Endothelial cell of umbilical vein (primary cell): ENCODE measurements at regions not wholly inside any gene's neighbourhood (a gene's known extent, or its start where the extent isn't known, plus 50 kb on each side); places are given as distances from the start of the nearest gene placed in this dataset.
"Not testable (repeated sequence)": the region's sequence is repeated elsewhere in the genome, so short reads cannot be mapped to it uniquely, and the experiment has no call there.

Experiments
- BruUV-seq: library from RNA; stranded (reverse); fragments of 400-500 nt; replicated peaks from 2 replicates; lab custom pipeline; 2021; lab: Mats Ljungman, UMichigan
- CTCF ChIA-PET: fragments of 300-600, 350-600 bp; sonication (Branson Sonifier 250); formaldehyde crosslinking; loops from one replicate; lab custom pipeline; 2021; ENCODE audit warnings: antibody characterized with exemption, inconsistent platforms; lab: Charles Lee
- POLR2A ChIA-PET: fragments of 300-600, 350-600 bp; sonication (Branson Sonifier 250); formaldehyde crosslinking; loops from one replicate; lab custom pipeline; 2021; ENCODE audit warnings: antibody characterized with exemption, inconsistent platforms; lab: Charles Lee
- DNase-seq: peaks from one replicate; pipeline ENCODE4 v3.0.0-alpha.2; 2011; ENCODE audit warnings: low read depth, low spot score
- FAIRE-seq: peaks from 2 replicates; lab custom pipeline; 2011; peaks lifted over from hg19 to GRCh38; lab: Jason Lieb, UNC
- H2AFZ ChIP-seq: 2 replicates; pipeline ENCODE4 v1.6.0; 2012; ENCODE audit warnings: low read depth, low read length, control low read depth, inconsistent platforms
- H3K27ac ChIP-seq: 2 replicates; pipeline ENCODE4 v1.5.1; 2011; ENCODE audit warnings: low read depth, mild to moderate bottlenecking, control low read depth, low read length, moderate library complexity; ENCODE audit not compliant: insufficient read depth
- H3K27me3 ChIP-seq, 2 experiments: 2 replicates each; pipeline versions ENCODE4 v1.6.0 to v1.6.1; 2011; ENCODE audit warnings: low read length in 2 of 2, mixed read lengths in 1 of 2; ENCODE audit not compliant: control insufficient read depth in 2 of 2, insufficient read depth in 2 of 2
- H3K36me3 ChIP-seq, 2 experiments: 2 replicates in 1 of 2; 3 replicates in 1 of 2; pipeline ENCODE4 v1.5.1; 2011; ENCODE audit warnings: low read length in 2 of 2, mild to moderate bottlenecking in 1 of 2, moderate library complexity in 1 of 2; ENCODE audit not compliant: control insufficient read depth in 2 of 2, insufficient read depth in 2 of 2; ENCODE audit errors: extremely low read depth in 1 of 2
- H3K4me1 ChIP-seq: 3 replicates; pipeline ENCODE4 v1.5.1; 2011; ENCODE audit warnings: mild to moderate bottlenecking, low read length; ENCODE audit not compliant: control insufficient read depth, insufficient read depth; ENCODE audit errors: extremely low read depth
- H3K4me2 ChIP-seq: 2 replicates; pipeline ENCODE4 v1.6.1; 2011; ENCODE audit warnings: low read length, control low read depth, mixed read lengths; ENCODE audit not compliant: insufficient read depth
- H3K4me3 ChIP-seq, 3 experiments: fragments of 200-600 bp in 1 of 3; sonication (generic), shearing (Covaris generic) in 1 of 3; replicated peaks in 1 of 3; 2 replicates each; pipeline ENCODE4 v1.5.1; 2011 to 2016; ENCODE audit warnings: control low read depth in 3 of 3, low read length in 3 of 3, mild to moderate bottlenecking in 2 of 3, inconsistent platforms in 1 of 3, low read depth in 1 of 3, moderate library complexity in 1 of 3; ENCODE audit not compliant: insufficient read depth in 1 of 3
- H3K79me2 ChIP-seq: 2 replicates; pipeline ENCODE4 v1.6.0; 2012; ENCODE audit warnings: low read length, inconsistent platforms; ENCODE audit not compliant: control insufficient read depth, insufficient read depth
- H3K9ac ChIP-seq: replicated peaks from 2 replicates; pipeline ENCODE3; 2011; ENCODE audit warnings: low read length, control low read depth; ENCODE audit not compliant: insufficient read depth; ENCODE audit errors: extremely low read depth
- H3K9me1 ChIP-seq: replicated peaks from 3 replicates; pipeline ENCODE4 v1.6.0; 2011; ENCODE audit warnings: mild to moderate bottlenecking, low read length; ENCODE audit not compliant: control insufficient read depth, insufficient read depth; ENCODE audit errors: extremely low read depth
- H3K9me3 ChIP-seq: replicated peaks from 2 replicates; pipeline ENCODE4 v1.5.1; 2012; ENCODE audit warnings: low read length, inconsistent platforms; ENCODE audit not compliant: control insufficient read depth, insufficient read depth
- H4K20me1 ChIP-seq: replicated peaks from 2 replicates; pipeline ENCODE3; 2011; ENCODE audit warnings: mild to moderate bottlenecking, low read length; ENCODE audit not compliant: control insufficient read depth, insufficient read depth; ENCODE audit errors: extremely low read depth
- dilution Hi-C: fragments of 300-500 bp; cut with MboI; formaldehyde crosslinking; loops from one replicate; pipeline ENCODE4 v1.15.0; 2019; ENCODE audit warnings: low sequenced_read_pairs; ENCODE audit not compliant: extremely low pct_ligation_motif_present
- intact Hi-C: fragments of 100-400 bp; cut with micrococcal nuclease; formaldehyde crosslinking; loops from one replicate; pipeline ENCODE4 v1.10.0; 2022

DNA sequence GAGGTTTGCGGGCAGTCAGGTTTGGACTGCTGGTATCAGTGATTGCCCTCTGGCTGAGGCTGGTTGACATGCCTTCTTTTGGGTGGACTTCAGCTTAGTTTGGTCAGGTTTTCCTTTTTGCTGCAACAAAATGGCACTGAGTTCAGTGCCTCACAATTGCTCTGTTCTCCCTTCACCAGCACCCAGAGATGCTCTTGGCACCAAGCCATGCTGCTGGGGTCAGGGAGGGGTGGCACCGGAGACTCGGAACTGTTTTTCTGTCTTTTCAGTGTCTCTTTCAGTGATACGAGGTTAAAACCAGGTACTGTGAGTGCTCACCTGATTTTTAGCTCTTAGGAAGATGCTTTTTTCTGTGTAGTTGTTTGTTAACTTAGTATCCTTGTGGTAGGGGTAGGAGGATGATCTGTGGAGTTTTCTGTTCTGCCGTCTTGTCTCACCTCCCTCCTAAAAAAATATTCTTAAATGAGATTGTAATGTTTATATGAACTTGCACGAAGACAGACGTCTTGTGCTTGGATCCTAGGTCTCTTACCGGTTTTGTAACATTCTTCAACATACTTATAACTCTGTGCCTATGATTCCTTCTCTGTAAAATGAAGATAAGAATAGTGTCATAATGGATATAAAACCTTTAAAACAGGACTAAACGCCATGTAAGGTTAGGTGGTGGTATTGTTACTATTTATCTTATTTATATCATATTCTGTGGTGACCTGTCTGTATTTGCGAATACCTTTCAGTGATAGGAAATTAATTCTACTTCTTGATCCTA is 160.6 kb downstream of the POTEM start:
- BruUV-seq, FAIRE-seq, H3K27me3 ChIP-seq, H3K27ac ChIP-seq, H3K9me3 ChIP-seq, H4K20me1 ChIP-seq, intact Hi-C loops, dilution Hi-C loops, H3K4me2 ChIP-seq, H3K9me1 ChIP-seq, H2AFZ ChIP-seq, H3K9ac ChIP-seq, H3K4me1 ChIP-seq, H3K4me3 ChIP-seq, H3K36me3 ChIP-seq, CTCF ChIA-PET, POLR2A ChIA-PET, H3K79me2 ChIP-seq, DNase-seq: not testable (repeated sequence)

- H2AFZ ChIP-seq, H3K9me1 ChIP-seq, H3K79me2 ChIP-seq, H3K4me2 ChIP-seq, POLR2A ChIA-PET, intact Hi-C loops, H3K9ac ChIP-seq, DNase-seq, H3K27me3 ChIP-seq, H3K36me3 ChIP-seq, H3K4me1 ChIP-seq, BruUV-seq, H3K9me3 ChIP-seq, H3K27ac ChIP-seq, CTCF ChIA-PET, H3K4me3 ChIP-seq, FAIRE-seq, dilution Hi-C loops, H4K20me1 ChIP-seq: not testable (repeated sequence)
These were observed 164.3 kb downstream of the POTEM start for GRCh38 chr14:19131553-19131952.

GRCh38 chr14:19132013-19132835 is 165.0 kb downstream of the POTEM start:
- H3K4me1 ChIP-seq, H3K36me3 ChIP-seq, H4K20me1 ChIP-seq, H3K4me3 ChIP-seq, H3K9me1 ChIP-seq, H2AFZ ChIP-seq, H3K9me3 ChIP-seq, CTCF ChIA-PET, DNase-seq, FAIRE-seq, H3K79me2 ChIP-seq, H3K9ac ChIP-seq, H3K27ac ChIP-seq, dilution Hi-C loops, H3K4me2 ChIP-seq, BruUV-seq, H3K27me3 ChIP-seq, intact Hi-C loops, POLR2A ChIA-PET: not testable (repeated sequence)

DNA sequence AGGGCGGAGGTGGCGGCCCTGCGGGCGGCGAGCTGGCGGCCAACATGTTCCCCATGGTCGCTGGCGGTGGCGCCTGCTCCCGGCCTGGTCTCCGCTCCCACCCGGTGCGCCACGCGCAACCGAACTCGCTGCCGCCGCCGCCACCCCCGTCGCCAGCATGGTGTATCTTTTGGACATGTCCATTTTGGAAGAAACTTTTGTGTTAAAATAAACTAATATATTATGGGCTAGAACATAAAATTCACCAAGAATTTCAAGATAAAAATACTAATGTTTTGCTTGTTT is 165.5 kb downstream of the POTEM start:
- H3K4me3 ChIP-seq, CTCF ChIA-PET, H3K36me3 ChIP-seq, H3K9me1 ChIP-seq, H3K79me2 ChIP-seq, H4K20me1 ChIP-seq, H3K4me1 ChIP-seq, H3K27ac ChIP-seq, H3K4me2 ChIP-seq, FAIRE-seq, H3K9me3 ChIP-seq, H3K27me3 ChIP-seq, intact Hi-C loops, H3K9ac ChIP-seq, H2AFZ ChIP-seq, dilution Hi-C loops, BruUV-seq, POLR2A ChIA-PET, DNase-seq: not testable (repeated sequence)
